T-helper 1 cell treated with Interleukin-12 subunit alpha and Interleukin-12 subunit beta and Interleukin-4 antibody, amounts not matched to agents 30 μg/mL and 1 μg/mL, for 36 hours (primary cell): ENCODE measurements at regions not wholly inside any gene's neighbourhood (a gene's known extent, or its start where the extent isn't known, plus 50 kb on each side); places are given as distances from the start of the nearest gene placed in this dataset.

Source experiments
- H3K27ac Mint-ChIP-seq: one replicate; pipeline ENCODE4 v1.8.0; 2021; ENCODE audit warnings: mild to moderate bottlenecking, mixed read lengths
- H3K27me3 Mint-ChIP-seq: one replicate; pipeline ENCODE4 v1.8.0; 2021; ENCODE audit warnings: low read depth, mixed read lengths
- H3K36me3 Mint-ChIP-seq: one replicate; pipeline ENCODE4 v1.8.0; 2021; ENCODE audit warnings: low read depth, mixed read lengths
- H3K4me1 Mint-ChIP-seq: one replicate; pipeline ENCODE4 v1.8.0; 2021; ENCODE audit warnings: low read depth, mixed read lengths
- H3K4me3 Mint-ChIP-seq: one replicate; pipeline ENCODE4 v1.8.0; 2021; ENCODE audit warnings: mild to moderate bottlenecking, moderate library complexity, mixed read lengths
- H3K9me3 Mint-ChIP-seq: one replicate; pipeline ENCODE4 v1.8.0; 2021; ENCODE audit warnings: mixed read lengths

DNA sequence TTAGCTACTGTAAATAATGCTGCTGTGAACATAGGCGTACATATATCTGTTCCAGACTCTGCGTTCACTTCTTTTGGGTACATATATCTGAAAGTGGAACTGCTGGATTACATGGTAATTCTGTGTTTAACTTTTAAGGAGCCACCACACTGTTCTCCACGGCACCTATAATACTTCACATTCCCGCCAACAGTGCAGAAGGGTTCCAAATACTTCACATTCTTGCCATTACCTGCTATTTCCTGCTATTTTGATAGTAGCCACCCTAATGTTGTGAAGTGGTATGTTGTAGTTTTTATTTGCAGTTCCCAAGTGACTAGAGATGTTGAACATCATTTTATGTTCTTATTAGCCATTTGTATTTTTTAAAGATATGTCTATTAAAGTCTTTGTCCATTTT is 377.4 kb upstream of the SLC10A2 start:
- H3K9me3 Mint-ChIP-seq: no peaks in the 10 kb centered on the region
- no peak overlapping the region for H3K27ac Mint-ChIP-seq
- no peak overlapping the region for H3K4me3 Mint-ChIP-seq
- H3K4me1 Mint-ChIP-seq: no peaks in the 10 kb centered on the region
- H3K27me3 Mint-ChIP-seq: no peaks in the 10 kb centered on the region
- H3K36me3 Mint-ChIP-seq: no peaks in the 10 kb centered on the region

DNA sequence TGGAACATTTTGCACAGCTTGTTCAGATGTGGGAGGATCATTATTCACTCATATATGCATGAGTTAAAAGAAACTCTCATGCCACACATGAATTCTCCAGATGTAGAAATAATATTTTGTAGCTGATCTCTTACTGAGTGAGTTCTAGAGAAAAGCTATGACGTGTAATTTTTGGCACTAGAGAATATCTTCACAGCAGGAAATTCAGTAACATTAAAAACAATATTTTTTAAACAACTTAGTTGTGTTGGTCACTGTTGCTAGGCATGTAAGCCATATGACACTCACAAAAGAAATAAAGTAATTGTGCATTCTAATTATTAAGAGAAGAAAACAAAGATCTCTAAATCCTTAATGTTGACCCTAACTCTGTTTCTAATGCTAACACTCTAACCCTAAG is 371.4 kb upstream of the SLC10A2 start:
- no peaks in the 10 kb centered on the region for H3K4me1 Mint-ChIP-seq
- no peaks in the 10 kb centered on the region for H3K36me3 Mint-ChIP-seq
- no peak overlapping the region for H3K27ac Mint-ChIP-seq
- H3K4me3 Mint-ChIP-seq: no peak overlapping the region
- no peaks in the 10 kb centered on the region for H3K27me3 Mint-ChIP-seq
- H3K9me3 Mint-ChIP-seq: peaks cover 3% of the 10 kb centered on the region

DNA sequence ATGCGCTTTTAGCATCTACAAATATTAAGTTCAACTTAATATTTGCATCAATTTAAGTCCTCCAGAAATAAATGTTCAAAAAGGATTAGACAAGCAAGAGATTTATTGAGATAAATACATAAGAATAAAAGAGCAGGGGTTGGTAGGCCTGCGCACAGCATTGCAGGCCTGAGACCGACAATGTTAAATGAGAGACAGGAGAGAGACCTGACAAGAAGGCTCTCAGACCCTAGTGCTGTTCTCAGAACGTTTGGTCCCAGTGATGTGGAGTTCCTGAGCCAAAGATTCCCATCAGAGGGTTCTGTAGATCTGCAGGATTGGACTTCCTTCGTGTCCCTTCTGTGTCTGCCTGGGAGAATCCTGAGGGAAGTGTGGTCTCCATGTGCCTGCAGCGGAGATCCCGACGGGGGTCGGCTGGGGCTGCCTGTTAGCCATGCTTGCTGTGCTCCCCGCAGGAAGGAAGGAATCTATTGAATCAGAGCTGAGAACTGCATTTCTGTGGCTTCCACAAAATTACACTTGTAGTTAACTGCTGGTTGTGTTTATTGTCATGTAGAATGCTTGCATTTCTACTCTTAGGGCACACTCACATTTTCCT is 369.9 kb upstream of the SLC10A2 start:
- Mint-ChIP-seq H3K27ac (no peak overlapping the region), H3K27me3 (no peaks in the 10 kb centered on the region), H3K9me3 (peaks cover 3% of the 10 kb centered on the region), H3K4me1 (no peaks in the 10 kb centered on the region), H3K4me3 (no peak overlapping the region), H3K36me3 (no peaks in the 10 kb centered on the region)

DNA sequence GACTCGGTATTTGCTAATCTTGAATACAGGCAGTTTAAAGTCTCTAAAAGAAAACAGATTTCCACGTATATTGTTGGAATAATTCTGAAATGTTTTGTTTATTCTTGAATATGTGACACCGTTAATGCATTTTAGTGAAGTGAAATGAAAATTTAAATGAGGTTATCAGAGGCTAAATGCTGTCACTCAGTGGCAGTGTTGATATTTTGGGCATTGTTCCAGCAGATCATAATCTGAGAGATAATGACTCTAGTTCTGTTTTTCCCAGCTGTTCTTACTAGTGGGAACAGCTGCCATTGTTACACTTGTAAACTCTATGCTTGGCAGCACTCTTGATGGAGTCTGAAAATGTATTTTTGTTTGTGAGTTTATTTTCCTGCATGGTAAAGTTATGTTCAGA is 365.6 kb upstream of the SLC10A2 start:
- Mint-ChIP-seq H3K27ac (no peak overlapping the region), H3K4me3 (no peak overlapping the region), H3K9me3 (peaks cover 3% of the 10 kb centered on the region), H3K36me3 (no peaks in the 10 kb centered on the region), H3K27me3 (no peaks in the 10 kb centered on the region), H3K4me1 (no peaks in the 10 kb centered on the region)

DNA sequence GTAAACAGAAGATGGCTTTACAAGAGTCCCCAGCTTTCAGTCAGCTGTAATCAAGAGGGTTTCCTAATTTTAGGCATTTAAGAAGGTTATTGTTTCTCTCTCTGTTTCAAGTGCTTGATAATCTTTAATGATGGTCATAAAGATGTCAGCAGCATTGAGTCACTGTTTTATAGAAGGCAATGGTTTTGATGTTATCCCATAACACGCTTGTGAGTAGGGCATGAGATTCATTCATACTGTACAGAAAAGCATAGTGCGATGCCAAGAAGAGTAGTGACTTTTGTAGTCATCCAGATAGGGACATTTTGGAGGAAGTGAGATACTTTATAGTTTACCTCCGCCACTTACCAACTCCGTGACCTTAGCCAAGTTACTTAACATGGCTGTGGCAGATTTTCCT is 364.2 kb upstream of the SLC10A2 start:
- H3K4me3 Mint-ChIP-seq: no peak overlapping the region
- no peak overlapping the region for H3K27ac Mint-ChIP-seq
- no peaks in the 10 kb centered on the region for H3K36me3 Mint-ChIP-seq
- H3K27me3 Mint-ChIP-seq: no peaks in the 10 kb centered on the region
- H3K4me1 Mint-ChIP-seq: no peaks in the 10 kb centered on the region
- no peaks in the 10 kb centered on the region for H3K9me3 Mint-ChIP-seq

DNA sequence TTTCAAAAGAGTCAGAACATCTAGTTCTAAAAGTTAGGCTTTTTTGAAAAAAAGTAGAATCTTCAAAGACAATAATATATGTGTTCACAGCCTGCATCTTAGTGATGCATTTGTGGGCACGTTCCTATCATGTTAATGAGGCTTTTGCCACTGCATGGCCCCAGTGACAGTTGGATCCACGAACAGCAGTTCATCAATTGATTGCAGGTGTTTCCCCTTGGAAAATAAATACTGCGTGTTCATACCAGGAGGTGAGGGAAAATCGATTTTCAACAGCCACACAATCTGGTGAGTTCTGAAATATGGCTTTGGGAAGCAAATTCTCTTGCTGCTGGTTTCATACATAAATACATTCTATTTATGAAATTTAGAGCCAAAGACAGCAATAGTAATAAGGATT is 343.8 kb upstream of the SLC10A2 start:
- Mint-ChIP-seq H3K27me3 (no peaks in the 10 kb centered on the region), H3K9me3 (no peaks in the 10 kb centered on the region), H3K4me1 (no peaks in the 10 kb centered on the region), H3K4me3 (no peak overlapping the region), H3K27ac (no peak overlapping the region), H3K36me3 (no peaks in the 10 kb centered on the region)

DNA sequence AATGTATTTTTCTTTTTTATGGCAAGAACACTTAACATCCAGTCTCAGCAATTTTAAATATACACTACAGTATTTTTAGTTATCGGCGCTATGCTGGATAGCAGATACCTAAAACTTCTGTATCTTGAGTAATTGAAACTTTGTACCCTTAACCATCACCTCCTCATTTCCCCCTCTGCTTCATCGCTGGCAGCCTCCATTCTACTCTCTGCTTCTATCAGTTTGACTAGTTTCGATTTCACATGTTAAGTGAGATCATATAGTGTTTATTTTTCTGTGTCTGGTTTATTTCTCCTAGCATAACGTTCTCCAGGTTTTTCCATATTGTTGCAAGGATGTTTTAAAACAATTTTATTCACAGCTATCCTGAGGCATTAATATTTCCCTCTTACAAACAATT is 340.8 kb upstream of the SLC10A2 start:
- H3K4me1 Mint-ChIP-seq: no peaks in the 10 kb centered on the region
- no peaks in the 10 kb centered on the region for H3K36me3 Mint-ChIP-seq
- H3K27me3 Mint-ChIP-seq: no peaks in the 10 kb centered on the region
- H3K27ac Mint-ChIP-seq: no peak overlapping the region
- no peaks in the 10 kb centered on the region for H3K9me3 Mint-ChIP-seq
- no peak overlapping the region for H3K4me3 Mint-ChIP-seq

DNA sequence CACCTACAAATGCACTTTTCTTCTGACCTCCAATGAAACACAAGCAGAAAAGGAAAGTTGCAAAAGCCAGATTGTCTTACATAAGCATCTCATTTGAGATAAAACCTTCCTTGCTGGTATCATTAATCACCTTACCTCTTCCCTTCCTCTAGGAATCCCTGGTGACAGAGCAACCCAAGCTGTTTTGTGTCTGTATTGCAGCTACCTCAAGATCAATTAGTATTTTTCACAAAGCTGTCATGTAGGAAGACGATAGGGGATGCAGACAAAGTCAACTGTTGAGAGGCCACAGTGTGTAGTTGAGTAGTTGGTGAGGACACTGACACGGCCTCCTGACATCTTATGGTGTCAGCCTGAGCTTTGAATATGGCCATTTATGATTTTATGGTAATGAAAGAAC is 339.1 kb upstream of the SLC10A2 start:
- no peaks in the 10 kb centered on the region for H3K36me3 Mint-ChIP-seq
- H3K27me3 Mint-ChIP-seq: no peaks in the 10 kb centered on the region
- H3K27ac Mint-ChIP-seq: no peak overlapping the region
- no peaks in the 10 kb centered on the region for H3K4me1 Mint-ChIP-seq
- no peak overlapping the region for H3K4me3 Mint-ChIP-seq
- H3K9me3 Mint-ChIP-seq: no peaks in the 10 kb centered on the region

DNA sequence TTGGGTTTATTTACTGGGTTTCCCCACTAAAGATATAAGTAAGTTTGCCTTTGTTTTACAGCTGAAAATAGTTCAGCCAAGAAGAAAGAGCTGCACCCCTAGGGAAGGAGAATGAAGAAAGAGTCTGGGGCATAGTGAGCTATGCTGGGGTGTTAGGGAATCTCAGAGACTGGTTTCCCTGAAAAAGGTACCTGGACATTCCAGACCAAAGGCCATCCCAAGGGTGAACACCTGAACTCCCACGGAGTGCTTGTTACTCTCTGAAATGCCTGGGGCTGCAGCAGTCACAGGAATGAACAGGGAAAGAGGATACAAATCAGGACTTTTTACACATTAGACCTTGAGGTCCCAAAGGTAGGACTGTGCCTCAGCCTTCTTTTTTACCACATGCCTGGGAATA is 337.6 kb upstream of the SLC10A2 start:
- Mint-ChIP-seq H3K27me3 (no peaks in the 10 kb centered on the region), H3K4me3 (no peak overlapping the region), H3K36me3 (no peaks in the 10 kb centered on the region), H3K9me3 (no peaks in the 10 kb centered on the region), H3K27ac (no peak overlapping the region), H3K4me1 (no peaks in the 10 kb centered on the region)

DNA sequence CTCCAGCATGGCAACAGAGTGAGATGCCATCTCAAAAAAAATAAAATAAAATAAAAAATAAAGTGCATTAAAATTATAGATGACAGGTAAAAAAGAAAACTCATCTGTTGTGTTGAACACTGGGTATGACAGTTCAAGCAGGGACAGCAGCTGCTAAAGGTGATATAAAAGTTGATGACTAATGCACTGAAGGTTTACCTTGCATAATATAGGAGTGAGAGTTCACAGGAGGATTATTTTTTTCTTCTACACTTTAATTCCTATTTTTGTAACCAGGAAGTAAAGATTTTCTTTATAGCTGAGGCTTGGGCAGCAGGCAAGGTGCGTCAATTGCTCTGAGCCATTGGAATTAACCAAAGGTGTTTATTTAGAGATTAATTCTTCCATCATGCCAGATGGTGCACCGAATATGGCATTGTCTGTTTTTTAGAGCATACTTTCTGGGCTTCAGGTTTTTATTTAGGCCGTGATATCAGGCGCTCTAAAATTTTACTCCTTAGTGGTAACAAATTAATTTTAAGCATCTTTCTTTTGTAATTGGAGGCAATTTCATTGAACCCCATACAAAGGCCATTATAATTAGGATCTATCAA is 337.0 kb upstream of the SLC10A2 start:
- H3K27ac Mint-ChIP-seq: no peak overlapping the region
- no peaks in the 10 kb centered on the region for H3K4me1 Mint-ChIP-seq
- no peaks in the 10 kb centered on the region for H3K27me3 Mint-ChIP-seq
- no peaks in the 10 kb centered on the region for H3K9me3 Mint-ChIP-seq
- no peak overlapping the region for H3K4me3 Mint-ChIP-seq
- no peaks in the 10 kb centered on the region for H3K36me3 Mint-ChIP-seq

DNA sequence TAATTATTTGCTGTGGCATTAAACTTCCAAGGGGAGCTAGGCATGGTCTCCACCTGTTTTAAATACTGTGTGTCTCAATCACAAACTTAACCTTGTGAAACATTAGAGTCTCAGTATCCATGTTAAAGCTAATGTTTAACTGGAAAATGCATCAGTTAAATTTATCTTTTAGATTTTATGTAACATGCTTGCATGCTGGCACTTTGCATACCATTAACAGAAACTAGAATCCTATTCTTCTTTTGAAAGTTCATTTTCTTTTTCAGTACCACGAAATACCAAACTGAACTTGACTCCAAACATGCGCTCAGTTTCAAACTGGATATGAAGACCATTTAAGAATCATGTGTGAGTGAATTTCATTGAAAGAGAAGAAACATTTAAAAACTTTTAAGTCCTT is 328.9 kb upstream of the SLC10A2 start:
- H3K4me1 Mint-ChIP-seq: no peaks in the 10 kb centered on the region
- H3K27me3 Mint-ChIP-seq: no peaks in the 10 kb centered on the region
- H3K4me3 Mint-ChIP-seq: no peak overlapping the region
- H3K36me3 Mint-ChIP-seq: no peaks in the 10 kb centered on the region
- no peaks in the 10 kb centered on the region for H3K9me3 Mint-ChIP-seq
- no peak overlapping the region for H3K27ac Mint-ChIP-seq

DNA sequence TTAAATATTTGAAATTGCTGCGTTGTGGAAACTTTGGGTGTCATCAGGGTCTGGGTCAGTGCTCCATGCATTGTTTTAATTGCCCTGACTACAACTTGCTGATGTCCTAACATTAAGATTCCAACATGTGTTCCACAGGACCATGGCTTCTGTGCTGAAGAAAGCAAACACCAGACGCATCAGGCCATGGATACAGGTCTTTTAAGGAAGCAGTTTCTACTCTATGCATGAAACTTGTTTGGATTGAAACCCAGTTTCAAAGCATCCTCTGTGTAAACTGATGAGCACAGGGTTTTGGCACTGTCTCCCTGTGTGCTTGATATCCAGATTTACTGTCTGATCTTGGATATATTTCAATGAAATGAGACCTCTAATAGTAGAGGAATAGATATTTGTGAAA is 328.4 kb upstream of the SLC10A2 start:
- Mint-ChIP-seq H3K4me3 (no peak overlapping the region), H3K4me1 (no peaks in the 10 kb centered on the region), H3K27ac (no peak overlapping the region), H3K9me3 (no peaks in the 10 kb centered on the region), H3K36me3 (no peaks in the 10 kb centered on the region), H3K27me3 (no peaks in the 10 kb centered on the region)

DNA sequence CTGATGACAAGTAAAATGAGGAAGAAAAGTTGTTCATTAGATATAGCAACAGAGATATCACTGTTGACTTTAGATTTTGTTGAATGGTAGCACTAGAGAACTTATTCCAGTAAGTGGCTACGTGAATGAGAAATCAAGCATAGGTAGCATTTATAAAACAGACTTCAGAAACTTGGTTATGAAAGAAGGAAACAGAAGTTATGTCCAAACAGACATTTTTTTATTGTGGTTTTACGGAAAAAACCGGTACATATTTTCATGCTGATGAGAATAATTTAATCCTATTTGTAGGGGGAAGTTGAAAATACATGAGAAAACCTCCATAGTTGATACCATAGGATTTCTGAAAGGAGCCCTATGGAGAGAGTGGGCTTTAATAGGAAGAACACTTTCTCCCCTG is 325.7 kb upstream of the SLC10A2 start:
- Mint-ChIP-seq H3K4me3 (no peak overlapping the region), H3K9me3 (no peaks in the 10 kb centered on the region), H3K27ac (no peak overlapping the region), H3K27me3 (no peaks in the 10 kb centered on the region), H3K36me3 (no peaks in the 10 kb centered on the region), H3K4me1 (no peaks in the 10 kb centered on the region)

DNA sequence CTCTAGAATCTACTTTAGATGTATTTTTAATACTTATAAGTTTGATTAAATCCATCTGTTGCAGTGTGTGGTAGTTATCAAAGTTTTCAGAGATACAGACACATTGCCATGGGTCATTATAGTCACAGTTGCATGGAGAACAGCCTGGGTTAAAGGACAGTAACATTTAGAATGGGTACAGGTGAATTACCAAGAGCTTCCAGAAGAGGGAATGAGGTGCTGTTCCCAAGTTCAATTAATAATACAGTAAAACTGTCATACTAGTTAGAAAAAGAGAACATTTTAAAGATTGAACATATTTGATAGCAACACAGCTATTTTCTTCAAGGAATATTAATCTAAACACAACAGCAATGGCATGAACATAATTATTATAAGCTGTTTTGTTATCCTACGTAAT is 322.6 kb upstream of the SLC10A2 start:
- no peaks in the 10 kb centered on the region for H3K27me3 Mint-ChIP-seq
- no peaks in the 10 kb centered on the region for H3K9me3 Mint-ChIP-seq
- H3K27ac Mint-ChIP-seq: no peak overlapping the region
- H3K4me1 Mint-ChIP-seq: no peaks in the 10 kb centered on the region
- no peak overlapping the region for H3K4me3 Mint-ChIP-seq
- no peaks in the 10 kb centered on the region for H3K36me3 Mint-ChIP-seq

DNA sequence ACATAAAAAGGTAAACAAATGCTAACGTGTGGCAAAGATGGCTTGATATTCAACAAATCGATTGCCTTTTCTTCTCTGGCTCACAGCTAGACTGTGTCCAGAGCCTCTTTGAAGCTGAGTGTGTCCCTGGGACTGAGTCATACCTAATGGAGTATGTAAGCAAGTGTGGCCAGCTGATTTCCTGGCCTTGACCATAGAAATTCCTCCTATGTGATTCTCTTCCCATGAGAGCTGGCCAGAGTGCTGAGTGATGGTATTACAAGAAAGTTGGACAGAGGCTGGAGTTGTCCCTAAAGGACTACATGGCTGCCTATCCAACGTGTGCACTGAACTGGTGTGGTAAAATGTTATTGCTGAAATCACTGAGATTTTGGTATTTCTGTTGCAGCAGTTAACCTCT is 320.1 kb upstream of the SLC10A2 start:
- H3K4me3 Mint-ChIP-seq: no peak overlapping the region
- H3K9me3 Mint-ChIP-seq: peaks cover 9% of the 10 kb centered on the region
- no peak overlapping the region for H3K27ac Mint-ChIP-seq
- H3K27me3 Mint-ChIP-seq: no peaks in the 10 kb centered on the region
- H3K36me3 Mint-ChIP-seq: no peaks in the 10 kb centered on the region
- no peaks in the 10 kb centered on the region for H3K4me1 Mint-ChIP-seq

DNA sequence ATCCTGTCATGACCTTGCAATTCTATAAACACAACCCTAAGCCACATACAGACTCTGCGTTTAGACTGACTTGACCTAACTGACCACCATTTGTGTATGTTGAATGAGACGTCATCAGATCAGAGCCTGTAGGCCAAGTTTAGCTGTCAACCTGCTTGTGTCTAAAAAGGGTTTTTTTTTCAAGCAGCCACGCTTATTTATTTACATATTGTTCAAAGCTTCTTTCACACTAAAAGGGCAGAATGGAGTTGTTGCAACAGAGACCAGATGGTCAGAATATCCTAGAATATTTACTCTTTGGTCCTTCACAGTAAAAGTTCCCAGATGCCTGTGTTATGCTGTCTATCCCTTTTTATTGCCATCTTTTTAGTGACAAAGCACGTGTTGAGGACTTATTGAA is 307.7 kb upstream of the SLC10A2 start:
- no peak overlapping the region for H3K4me3 Mint-ChIP-seq
- H3K27ac Mint-ChIP-seq: no peak overlapping the region
- peaks cover 9% of the 10 kb centered on the region for H3K9me3 Mint-ChIP-seq
- no peaks in the 10 kb centered on the region for H3K4me1 Mint-ChIP-seq
- no peaks in the 10 kb centered on the region for H3K27me3 Mint-ChIP-seq
- H3K36me3 Mint-ChIP-seq: no peaks in the 10 kb centered on the region
